ACC112 (cell line): ENCODE measurements at regions not wholly inside any gene's neighbourhood (a gene's known extent, or its start where the extent isn't known, plus 50 kb on each side); places are given as distances from the start of the nearest gene placed in this dataset.

Experiments
- H2AFZ ChIP-seq: fragments of 200-600 bp; sonication (generic); one replicate; pipeline ENCODE4 v1.6.0; 2017; ENCODE audit warnings: antibody characterized with exemption, low read length; ENCODE audit not compliant: unreplicated experiment
- H3K27ac ChIP-seq: fragments of 200-600 bp; sonication (generic); 2 replicates; pipeline ENCODE4 v1.5.1; 2014; ENCODE audit warnings: low read depth, mild to moderate bottlenecking, antibody characterized with exemption, low read length, moderate library complexity
- H3K27me3 ChIP-seq: fragments of 200-600 bp; sonication (generic); 2 replicates; pipeline ENCODE4 v1.6.1; 2014; ENCODE audit warnings: mild to moderate bottlenecking, antibody characterized with exemption, low read length, moderate library complexity, mixed read lengths; ENCODE audit not compliant: insufficient read depth
- H3K36me3 ChIP-seq: fragments of 200-600 bp; sonication (generic); 2 replicates; pipeline ENCODE4 v1.6.1; 2016; ENCODE audit warnings: mild to moderate bottlenecking, antibody characterized with exemption, low read length, moderate library complexity, mixed read lengths; ENCODE audit not compliant: insufficient read depth
- H3K4me1 ChIP-seq: fragments of 200-600 bp; sonication (generic); one replicate; pipeline ENCODE4 v1.6.1; 2016; ENCODE audit warnings: low read length, mixed read lengths; ENCODE audit not compliant: insufficient read depth, unreplicated experiment, control insufficient read depth
- H3K4me3 ChIP-seq: fragments of 200-600 bp; sonication (generic); 2 replicates; pipeline ENCODE4 v1.5.1; 2014; ENCODE audit warnings: mild to moderate bottlenecking, low read depth, low read length
- H3K79me2 ChIP-seq: fragments of 200-600 bp; sonication (generic); one replicate; pipeline ENCODE4 v1.6.0; 2016; ENCODE audit warnings: low read length; ENCODE audit not compliant: control insufficient read depth, unreplicated experiment, insufficient read depth

DNA sequence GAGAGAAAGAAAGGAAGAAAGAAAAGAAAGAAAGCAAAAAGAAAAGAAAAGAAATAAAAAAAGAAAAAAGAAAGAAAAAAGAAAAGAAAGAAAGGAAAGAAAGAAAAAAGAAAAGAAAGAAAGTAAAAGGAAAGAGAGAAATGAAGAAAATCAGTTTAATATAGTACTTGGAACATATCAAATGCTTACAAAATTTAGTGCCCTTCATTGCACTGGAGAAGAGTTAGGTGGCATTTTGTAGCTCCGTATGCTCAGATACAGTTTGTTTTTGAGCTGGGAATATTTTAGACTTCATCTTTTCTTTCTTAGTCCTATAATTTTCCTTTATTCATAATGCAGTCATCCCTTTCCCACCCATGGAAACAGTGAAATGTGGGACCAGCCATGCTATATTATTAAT, 56.2 kb upstream of the APP start:
- no peaks in the 10 kb centered on the region for H3K79me2 ChIP-seq
- peaks cover 7% of the 10 kb centered on the region; the same call in 1 of the 2 replicates for H3K27me3 ChIP-seq
- H3K27ac ChIP-seq: no peak overlapping the region
- H3K4me1 ChIP-seq: no peaks in the 10 kb centered on the region
- H3K36me3 ChIP-seq: no peaks in the 10 kb centered on the region
- H2AFZ ChIP-seq: no peak overlapping the region
- H3K4me3 ChIP-seq: no peak overlapping the region

- Histone ChIP-seq H3K27ac (no peak overlapping the region), H2AFZ (no peak overlapping the region), H3K27me3 (peaks cover 7% of the 10 kb centered on the region; the same call in 1 of the 2 replicates), H3K79me2 (no peaks in the 10 kb centered on the region), H3K36me3 (no peaks in the 10 kb centered on the region), H3K4me1 (no peaks in the 10 kb centered on the region), H3K4me3 (no peak overlapping the region)
These were observed 54.5 kb upstream of the APP start for GRCh38 chr21:26225046-26225445.

GRCh38 chr21:26224366-26224765, 53.8 kb upstream of the APP start:
- no peak overlapping the region for H2AFZ ChIP-seq
- H3K27me3 ChIP-seq: peaks cover 7% of the 10 kb centered on the region; the same call in 1 of the 2 replicates
- H3K4me3 ChIP-seq: no peak overlapping the region
- H3K36me3 ChIP-seq: no peaks in the 10 kb centered on the region
- H3K27ac ChIP-seq: no peak overlapping the region
- no peaks in the 10 kb centered on the region for H3K79me2 ChIP-seq
- no peaks in the 10 kb centered on the region for H3K4me1 ChIP-seq
